Stimulated activated CD8-positive, alpha-beta memory T cell treated with anti-CD3 and anti-CD28 coated beads, Interleukin-2, amount 100 ng/mL, for 48 hours (primary cell): ENCODE measurements at regions not wholly inside any gene's neighbourhood (a gene's known extent, or its start where the extent isn't known, plus 50 kb on each side); places are given as distances from the start of the nearest gene placed in this dataset.

Experiments
- DNase-seq, 2 donors: peaks; one replicate each; pipeline ENCODE4 v3.0.0-alpha.2; 2020; ENCODE audit warnings: low read depth in 2 of 2

GRCh38 chr16:35170610-35171009 lies 1711.2 kb downstream of the TP53TG3F start:
- DNase-seq = no peak

GRCh38 chr16:35171106-35171505 lies 1711.7 kb downstream of the TP53TG3F start:
- no peak for DNase-seq

GRCh38 chr16:35173295-35173694 lies 1713.9 kb downstream of the TP53TG3F start:
- no peak for DNase-seq

- DNase-seq = no peak
These were observed 1714.6 kb downstream of the TP53TG3F start for GRCh38 chr16:35174016-35174415.

- no peak for DNase-seq
These were observed 1717.0 kb downstream of the TP53TG3F start for GRCh38 chr16:35176449-35176848.

GRCh38 chr16:35177851-35178250 lies 1718.4 kb downstream of the TP53TG3F start:
- DNase-seq = no peak

GRCh38 chr16:35180970-35181369 lies 1721.6 kb downstream of the TP53TG3F start:
- no peak for DNase-seq

- DNase-seq = no peak
These were observed 1722.1 kb downstream of the TP53TG3F start for GRCh38 chr16:35181422-35182030.

- no peak for DNase-seq
These were observed 1722.7 kb downstream of the TP53TG3F start for GRCh38 chr16:35182043-35182677.

GRCh38 chr16:35182943-35183550 lies 1723.6 kb downstream of the TP53TG3F start:
- DNase-seq = no peak

- no peak for DNase-seq
These were observed 1725.0 kb downstream of the TP53TG3F start for GRCh38 chr16:35184356-35184870.

GRCh38 chr16:35185366-35186044 lies 1726.1 kb downstream of the TP53TG3F start:
- DNase-seq = no peak

GRCh38 chr16:35186045-35186759 lies 1726.8 kb downstream of the TP53TG3F start:
- DNase-seq = no peak

GRCh38 chr16:35187665-35188225 lies 1728.3 kb downstream of the TP53TG3F start:
- DNase-seq = no peak

GRCh38 chr16:35188288-35189155 lies 1729.1 kb downstream of the TP53TG3F start:
- DNase-seq = no peak

GRCh38 chr16:35192993-35193392 lies 1733.6 kb downstream of the TP53TG3F start:
- DNase-seq = no peak

GRCh38 chr16:35193956-35194355 lies 1734.5 kb downstream of the TP53TG3F start:
- no peak for DNase-seq

GRCh38 chr16:35194681-35195080 lies 1735.3 kb downstream of the TP53TG3F start:
- DNase-seq = no peak

GRCh38 chr16:35195173-35195863 lies 1735.9 kb downstream of the TP53TG3F start:
- no peak for DNase-seq

- DNase-seq = no peak
These were observed 1736.4 kb downstream of the TP53TG3F start for GRCh38 chr16:35195864-35196216.
